ENCODE measurements at regions not wholly inside any gene's neighbourhood (a gene's known extent, or its start where the extent isn't known, plus 50 kb on each side); places are given as distances from the start of the nearest gene placed in this dataset.

- no peak for DNase-seq (ENCODE audit: low spot score)
- in situ Hi-C loops (cut with MboI; ENCODE audit: low pct_unique_long_range_greater_than_20kb, low sequenced_read_pairs, unreplicated experiment): no loop called here
- no peak for TF ChIP-seq CTCF (IDR thresholded peaks at IDR 0.05; ENCODE audit: extremely low read depth, insufficient read depth, missing control alignments)
These were observed 141.8 kb downstream of the POLR1F start for GRCh38 chr7:19567011-19567410.

- in situ Hi-C loops (cut with MboI; ENCODE audit: low pct_unique_long_range_greater_than_20kb, low sequenced_read_pairs, unreplicated experiment): no loop called here
- no peak for TF ChIP-seq CTCF (IDR thresholded peaks at IDR 0.05; ENCODE audit: extremely low read depth, insufficient read depth, missing control alignments)
- no peak for DNase-seq (ENCODE audit: low spot score)
These were observed 143.2 kb downstream of the POLR1F start for GRCh38 chr7:19565602-19566001.

- TF ChIP-seq CTCF (IDR thresholded peaks at IDR 0.05; ENCODE audit: extremely low read depth, insufficient read depth, missing control alignments): no peak
- DNase-seq (ENCODE audit: low spot score): no peak
- in situ Hi-C loops (cut with MboI; ENCODE audit: low pct_unique_long_range_greater_than_20kb, low sequenced_read_pairs, unreplicated experiment): no loop called here
These were observed 147.6 kb downstream of the POLR1F start for GRCh38 chr7:19561121-19561805.

GRCh38 chr7:19560111-19560883, 148.5 kb downstream of the POLR1F start:
- DNase-seq (ENCODE audit: low spot score): no peak
- in situ Hi-C loops (cut with MboI; ENCODE audit: low pct_unique_long_range_greater_than_20kb, low sequenced_read_pairs, unreplicated experiment): no loop called here
- no peak for TF ChIP-seq CTCF (IDR thresholded peaks at IDR 0.05; ENCODE audit: extremely low read depth, insufficient read depth, missing control alignments)

- no peak for DNase-seq (ENCODE audit: low spot score)
- in situ Hi-C loops (cut with MboI; ENCODE audit: low pct_unique_long_range_greater_than_20kb, low sequenced_read_pairs, unreplicated experiment): no loop called here
- TF ChIP-seq CTCF (IDR thresholded peaks at IDR 0.05; ENCODE audit: extremely low read depth, insufficient read depth, missing control alignments): no peak
These were observed 150.3 kb downstream of the POLR1F start for GRCh38 chr7:19558527-19558926.

GRCh38 chr7:19557726-19558465, 150.9 kb downstream of the POLR1F start:
- no peak for DNase-seq (ENCODE audit: low spot score)
- no peak for TF ChIP-seq CTCF (IDR thresholded peaks at IDR 0.05; ENCODE audit: extremely low read depth, insufficient read depth, missing control alignments)
- in situ Hi-C loops (cut with MboI; ENCODE audit: low pct_unique_long_range_greater_than_20kb, low sequenced_read_pairs, unreplicated experiment): no loop called here

All from GM13977 (cell line).